ENCODE measurements at regions not wholly inside any gene's neighbourhood (a gene's known extent, or its start where the extent isn't known, plus 50 kb on each side); places are given as distances from the start of the nearest gene placed in this dataset.

DNA sequence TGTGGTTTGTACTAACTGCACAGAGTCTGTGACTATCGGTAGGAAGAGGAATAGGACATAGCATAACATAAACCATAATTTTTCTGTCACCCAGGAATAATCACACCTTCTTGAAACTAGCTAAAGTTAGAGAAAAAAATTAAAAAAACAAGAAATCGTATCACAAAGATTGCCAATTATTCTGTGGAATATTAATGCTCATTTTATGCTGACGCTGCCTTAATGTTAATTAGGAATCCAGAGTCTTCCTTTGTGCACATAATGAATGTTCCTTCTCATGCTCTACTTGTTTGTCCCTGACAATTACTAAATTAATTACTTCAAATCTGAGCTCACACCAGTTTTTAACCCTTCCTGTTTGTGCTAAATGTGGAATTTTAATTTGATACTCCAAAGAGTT lies 772.7 kb upstream of the EPHA5 start:
- TF ChIP-seq, protein P1, sequence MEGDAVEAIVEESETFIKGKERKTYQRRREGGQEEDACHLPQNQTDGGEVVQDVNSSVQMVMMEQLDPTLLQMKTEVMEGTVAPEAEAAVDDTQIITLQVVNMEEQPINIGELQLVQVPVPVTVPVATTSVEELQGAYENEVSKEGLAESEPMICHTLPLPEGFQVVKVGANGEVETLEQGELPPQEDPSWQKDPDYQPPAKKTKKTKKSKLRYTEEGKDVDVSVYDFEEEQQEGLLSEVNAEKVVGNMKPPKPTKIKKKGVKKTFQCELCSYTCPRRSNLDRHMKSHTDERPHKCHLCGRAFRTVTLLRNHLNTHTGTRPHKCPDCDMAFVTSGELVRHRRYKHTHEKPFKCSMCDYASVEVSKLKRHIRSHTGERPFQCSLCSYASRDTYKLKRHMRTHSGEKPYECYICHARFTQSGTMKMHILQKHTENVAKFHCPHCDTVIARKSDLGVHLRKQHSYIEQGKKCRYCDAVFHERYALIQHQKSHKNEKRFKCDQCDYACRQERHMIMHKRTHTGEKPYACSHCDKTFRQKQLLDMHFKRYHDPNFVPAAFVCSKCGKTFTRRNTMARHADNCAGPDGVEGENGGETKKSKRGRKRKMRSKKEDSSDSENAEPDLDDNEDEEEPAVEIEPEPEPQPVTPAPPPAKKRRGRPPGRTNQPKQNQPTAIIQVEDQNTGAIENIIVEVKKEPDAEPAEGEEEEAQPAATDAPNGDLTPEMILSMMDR (IDR thresholded peaks at IDR 0.05; ENCODE audit: low read depth, low read length, poor library complexity, severe bottlenecking): no peak
- TF ChIP-seq EZH2phosphoT487 (IDR thresholded peaks at IDR 0.05; ENCODE audit: borderline replicate concordance, low read length): no peak
